K562 (cell line): ENCODE measurements at regions not wholly inside any gene's neighbourhood (a gene's known extent, or its start where the extent isn't known, plus 50 kb on each side); places are given as distances from the start of the nearest gene placed in this dataset.

Experiments used
- ATAC-seq: fragments of 200-7000 bp; cut with Tn5 transposase; 3 replicates; pipeline ENCODE4 v1.9.1; 2020; ENCODE audit warnings: moderate library complexity
- BruUV-seq: library from RNA; stranded (reverse); fragments of 400-500 nt; replicated peaks from 2 replicates; lab custom pipeline; 2021; lab: Mats Ljungman, UMichigan
- CTCF ChIA-PET: fragments of 300-600 bp; formaldehyde crosslinking; extraction: SDS; loops from one replicate; lab custom pipeline; 2021; ENCODE audit warnings: low intra/inter-chr PET ratio; lab: Yijun Ruan, JAX
- POLR2A ChIA-PET: fragments of 300-600, 350-650 bp; sonication (Branson Sonifier 250); formaldehyde crosslinking; extraction: SDS; loops from one replicate; lab custom pipeline; 2021; ENCODE audit warnings: antibody characterized with exemption, inconsistent platforms; lab: Yijun Ruan, JAX
- DNase-seq, 4 experiments: peaks; one replicate each; pipeline versions ENCODE4 v3.0.0 to v3.0.0-alpha.2; 2011 to 2018; ENCODE audit warnings: low spot score in 3 of 4, mixed read lengths in 3 of 4; ENCODE audit errors: extremely low read depth in 1 of 4
- FAIRE-seq: peaks from 2 replicates; lab custom pipeline; 2011; peaks lifted over from hg19 to GRCh38; lab: Jason Lieb, UNC
- H2AFZ ChIP-seq: 2 replicates; pipeline ENCODE4 v1.6.0; 2011; ENCODE audit warnings: low read depth, low read length, control low read depth, inconsistent platforms
- H3K27ac ChIP-seq: fragments of 200-600 bp; 3 replicates; pipeline ENCODE4 v1.8.0; 2011; ENCODE audit warnings: low read depth, mild to moderate bottlenecking, control low read depth, inconsistent platforms, low read length, moderate library complexity, mixed read lengths; ENCODE audit errors: extremely low read depth
- H3K27me3 ChIP-seq, 2 experiments: fragments of 300-600 bp in 1 of 2; 2 replicates in 1 of 2; 3 replicates in 1 of 2; pipeline versions ENCODE4 v1.6.0 to v1.8.0; 2011; ENCODE audit warnings: inconsistent platforms in 2 of 2, low read length in 2 of 2, mild to moderate bottlenecking in 1 of 2, mixed read lengths in 1 of 2, moderate library complexity in 1 of 2; ENCODE audit not compliant: control insufficient read depth in 2 of 2, insufficient read depth in 2 of 2
- H3K36me3 ChIP-seq: fragments of 300-600 bp; 3 replicates; pipeline ENCODE4 v1.8.0; 2011; ENCODE audit warnings: mild to moderate bottlenecking, low read length, inconsistent platforms; ENCODE audit not compliant: control insufficient read depth, insufficient read depth
- H3K4me1 ChIP-seq, 2 experiments: fragments of 200-600 bp in 1 of 2; replicated peaks in 1 of 2; 2 replicates in 1 of 2; 3 replicates in 1 of 2; pipeline versions ENCODE4 v1.5.1 to v1.8.0; 2011; ENCODE audit warnings: inconsistent platforms in 2 of 2, low read length in 2 of 2, mild to moderate bottlenecking in 1 of 2, mixed read lengths in 1 of 2, moderate library complexity in 1 of 2; ENCODE audit not compliant: control insufficient read depth in 2 of 2, insufficient read depth in 2 of 2
- H3K4me2 ChIP-seq: 2 replicates; pipeline ENCODE4 v1.6.1; 2011; ENCODE audit warnings: low read length, control low read depth, inconsistent platforms, mixed read lengths; ENCODE audit not compliant: insufficient read depth
- H3K4me3 ChIP-seq: fragments of 200-600 bp; sonication (generic), shearing (Covaris generic); 2 replicates; pipeline ENCODE4 v1.5.1; 2016; ENCODE audit warnings: control low read depth, inconsistent platforms
- H3K79me2 ChIP-seq: fragments of 200-600 bp; 3 replicates; pipeline ENCODE4 v1.8.0; 2011; ENCODE audit warnings: low read length, inconsistent platforms; ENCODE audit not compliant: control insufficient read depth, insufficient read depth
- H3K9ac ChIP-seq, 2 experiments: 2 replicates each; pipeline versions ENCODE4 v1.6.0 to v1.6.1; 2011; ENCODE audit warnings: low read depth in 2 of 2, low read length in 2 of 2, control low read depth in 1 of 2, inconsistent platforms in 1 of 2, mild to moderate bottlenecking in 1 of 2, mixed read lengths in 1 of 2; ENCODE audit not compliant: insufficient read depth in 1 of 2
- H3K9me1 ChIP-seq: one replicate; pipeline ENCODE4 v1.6.0; 2011; ENCODE audit warnings: inconsistent platforms, mild to moderate bottlenecking, low read length, moderate library complexity; ENCODE audit not compliant: control insufficient read depth, insufficient read depth
- H3K9me3 ChIP-seq: replicated peaks from 2 replicates; pipeline ENCODE4 v1.5.1; 2011; ENCODE audit warnings: low read depth, low read length, inconsistent platforms; ENCODE audit not compliant: control insufficient read depth, insufficient read depth
- H4K20me1 ChIP-seq: replicated peaks from 2 replicates; pipeline ENCODE4 v1.6.1; 2011; ENCODE audit warnings: low read length, inconsistent platforms, mixed read lengths; ENCODE audit not compliant: control insufficient read depth, insufficient read depth
- EHMT2 ChIP-seq: fragments of 450-650 bp; IDR thresholded peaks from 2 replicates; pipeline ENCODE4 v1.6.1; 2018; ENCODE audit warnings: antibody characterized with exemption
- HDAC1 ChIP-seq, 2 experiments: fragments of 450-650 bp; IDR thresholded peaks; 2 replicates each; pipeline ENCODE4 v1.6.1; 2016 to 2017; ENCODE audit warnings: inconsistent platforms in 1 of 2, mild to moderate bottlenecking in 1 of 2, moderate library complexity in 1 of 2
- KDM4B ChIP-seq, 2 experiments: fragments of 450-650 bp in 1 of 2; sonication (generic) in 1 of 2; IDR thresholded peaks; 2 replicates each; pipeline ENCODE4 v1.6.1; 2016 to 2017; ENCODE audit warnings: borderline replicate concordance in 2 of 2, antibody characterized with exemption in 1 of 2, low read depth in 1 of 2, mild to moderate bottlenecking in 1 of 2
- PRPF4 ChIP-seq: fragments of 200-400 bp; formaldehyde crosslinking; IDR thresholded peaks from one replicate; pipeline ENCODE4 v1.6.1; 2017; ENCODE audit warnings: low read length, low read depth, mild to moderate bottlenecking; ENCODE audit not compliant: insufficient read depth, poor library complexity, severe bottlenecking
- SREBF1 ChIP-seq: fragments of 150-350 bp; IDR thresholded peaks from 2 replicates; pipeline ENCODE4 v1.6.1; 2014; ENCODE audit warnings: antibody characterized with exemption, low read depth, low read length, borderline replicate concordance
- XRCC4 ChIP-seq: IDR thresholded peaks from one replicate; pipeline ENCODE4 v1.6.1; 2011; ENCODE audit not compliant: insufficient read depth, insufficient read length; ENCODE audit errors: extremely low read depth
- ZFX ChIP-seq: sonication (generic); formaldehyde crosslinking; IDR thresholded peaks from 2 replicates; pipeline ENCODE4 v1.8.0; 2022; ENCODE audit warnings: mild to moderate bottlenecking, missing genetic modification reagents, moderate library complexity
- ZNF197 ChIP-seq: fragments of 200-800 bp; sonication (Bioruptor generic); IDR thresholded peaks from 2 replicates; pipeline ENCODE4 v1.6.1; 2016; ENCODE audit warnings: low read depth, missing genetic modification characterization, missing compliant biosample characterization
- ZNF316 ChIP-seq: fragments of 450-650 bp; IDR thresholded peaks from 2 replicates; pipeline ENCODE4 v1.6.1; 2016
- ZNF384 ChIP-seq: IDR thresholded peaks from 2 replicates; pipeline ENCODE4 v1.6.1; 2012; ENCODE audit warnings: low read depth, low read length, improper control_type of control experiment
- WGBS: fragments of 100-300 bp; shearing (Covaris generic); methylation state at CpG from one replicate; pipeline ENCODE4 v1.1.6; 2016; ENCODE audit warnings: low coverage, mixed read lengths; ENCODE audit not compliant: insufficient coverage; ENCODE audit errors: missing lambda C conversion rate; 5-methylcytosine and 5-hydroxymethylcytosine counted together
- in situ Hi-C: fragments of 300-500 bp; cut with MboI; formaldehyde crosslinking; loops from 4 replicates; pipeline ENCODE4 v1.15.0; 2018; ENCODE audit warnings: inconsistent platforms, mixed read lengths
- intact Hi-C: fragments of 100-400 bp; cut with micrococcal nuclease; formaldehyde crosslinking; loops from 2 replicates; pipeline ENCODE4 v1.14.2; 2022
- TF ChIP-seq, protein P1 (sequence below): fragments of 150-350 bp; conservative IDR thresholded peaks from 2 replicates; pipeline ENCODE4 v1.6.1; 2014; ENCODE audit warnings: low read length
- TF ChIP-seq, protein P2 (sequence below): sonication (generic); formaldehyde crosslinking; IDR thresholded peaks from 2 replicates; pipeline ENCODE4 v1.8.0; 2022; ENCODE audit warnings: mild to moderate bottlenecking, missing genetic modification reagents
- TF ChIP-seq, protein P3 (sequence below): IDR thresholded peaks from 2 replicates; pipeline ENCODE4 v1.6.1; 2012; ENCODE audit warnings: low read depth, low read length, improper control_type of control experiment, borderline replicate concordance

DNA sequence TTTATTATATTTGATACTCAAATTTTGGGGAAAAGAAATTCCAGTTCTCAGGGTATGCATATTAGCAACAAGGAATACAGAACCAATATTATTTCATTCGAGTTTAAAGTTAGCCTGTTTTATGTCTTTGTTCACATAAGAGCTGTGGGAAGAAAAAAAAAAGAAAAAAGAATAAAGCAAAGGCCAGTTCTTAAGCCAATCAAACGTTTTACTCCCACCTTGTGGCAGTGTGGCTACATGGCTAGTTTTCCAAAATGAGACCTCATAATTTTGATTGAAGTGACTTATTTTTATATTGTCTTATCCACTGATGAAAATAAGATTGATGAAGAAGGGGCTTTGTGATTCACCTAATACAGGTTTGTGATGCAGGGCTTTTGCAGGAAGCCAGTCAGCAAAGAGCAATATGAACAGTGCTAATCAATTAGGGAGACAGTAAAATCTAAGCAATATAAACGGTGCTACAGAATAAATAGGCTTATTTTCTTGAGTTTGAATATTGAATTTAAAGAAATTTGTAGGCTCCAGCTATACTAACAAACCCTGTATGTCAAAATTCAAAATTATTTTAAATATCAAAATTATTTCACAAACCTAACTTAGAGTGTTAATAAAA is 624.1 kb upstream of the FOXG1 start:
- Histone ChIP-seq H3K4me1 (no peaks in the 10 kb centered on the region), H3K9ac (no peak overlapping the region), H3K9me1 (no peaks in the 10 kb centered on the region), H3K9me3 (no peaks in the 10 kb centered on the region), H3K79me2 (no peaks in the 10 kb centered on the region), H3K27ac (no peak overlapping the region), H3K4me2 (no peak overlapping the region), H3K36me3 (no peaks in the 10 kb centered on the region), H3K4me3 (no peak overlapping the region), H2AFZ (no peak overlapping the region), H3K27me3 (no peaks in the 10 kb centered on the region), H4K20me1 (no peaks in the 10 kb centered on the region)
- TF ChIP-seq ZFX (CRISPR knock-in tag) (no peak), SREBF1 (no peak), KDM4B (IDR thresholded peaks at IDR 0.05; ENCODE audit: borderline replicate concordance in 2 of 2, low read depth in 1 of 2) (no peak), PRPF4 (no peak), EHMT2 (no peak), ZNF316 (no peak), HDAC1 (IDR thresholded peaks at IDR 0.05) (no peak), XRCC4 (no peak), ZNF384 (no peak), ZNF197 (CRISPR knock-in tag) (no peak)
- TF ChIP-seq, protein P1, sequence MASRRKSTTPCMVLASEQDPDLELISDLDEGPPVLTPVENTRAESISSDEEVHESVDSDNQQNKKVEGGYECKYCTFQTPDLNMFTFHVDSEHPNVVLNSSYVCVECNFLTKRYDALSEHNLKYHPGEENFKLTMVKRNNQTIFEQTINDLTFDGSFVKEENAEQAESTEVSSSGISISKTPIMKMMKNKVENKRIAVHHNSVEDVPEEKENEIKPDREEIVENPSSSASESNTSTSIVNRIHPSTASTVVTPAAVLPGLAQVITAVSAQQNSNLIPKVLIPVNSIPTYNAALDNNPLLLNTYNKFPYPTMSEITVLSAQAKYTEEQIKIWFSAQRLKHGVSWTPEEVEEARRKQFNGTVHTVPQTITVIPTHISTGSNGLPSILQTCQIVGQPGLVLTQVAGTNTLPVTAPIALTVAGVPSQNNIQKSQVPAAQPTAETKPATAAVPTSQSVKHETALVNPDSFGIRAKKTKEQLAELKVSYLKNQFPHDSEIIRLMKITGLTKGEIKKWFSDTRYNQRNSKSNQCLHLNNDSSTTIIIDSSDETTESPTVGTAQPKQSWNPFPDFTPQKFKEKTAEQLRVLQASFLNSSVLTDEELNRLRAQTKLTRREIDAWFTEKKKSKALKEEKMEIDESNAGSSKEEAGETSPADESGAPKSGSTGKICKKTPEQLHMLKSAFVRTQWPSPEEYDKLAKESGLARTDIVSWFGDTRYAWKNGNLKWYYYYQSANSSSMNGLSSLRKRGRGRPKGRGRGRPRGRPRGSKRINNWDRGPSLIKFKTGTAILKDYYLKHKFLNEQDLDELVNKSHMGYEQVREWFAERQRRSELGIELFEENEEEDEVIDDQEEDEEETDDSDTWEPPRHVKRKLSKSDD: no peak
- TF ChIP-seq, protein P2, sequence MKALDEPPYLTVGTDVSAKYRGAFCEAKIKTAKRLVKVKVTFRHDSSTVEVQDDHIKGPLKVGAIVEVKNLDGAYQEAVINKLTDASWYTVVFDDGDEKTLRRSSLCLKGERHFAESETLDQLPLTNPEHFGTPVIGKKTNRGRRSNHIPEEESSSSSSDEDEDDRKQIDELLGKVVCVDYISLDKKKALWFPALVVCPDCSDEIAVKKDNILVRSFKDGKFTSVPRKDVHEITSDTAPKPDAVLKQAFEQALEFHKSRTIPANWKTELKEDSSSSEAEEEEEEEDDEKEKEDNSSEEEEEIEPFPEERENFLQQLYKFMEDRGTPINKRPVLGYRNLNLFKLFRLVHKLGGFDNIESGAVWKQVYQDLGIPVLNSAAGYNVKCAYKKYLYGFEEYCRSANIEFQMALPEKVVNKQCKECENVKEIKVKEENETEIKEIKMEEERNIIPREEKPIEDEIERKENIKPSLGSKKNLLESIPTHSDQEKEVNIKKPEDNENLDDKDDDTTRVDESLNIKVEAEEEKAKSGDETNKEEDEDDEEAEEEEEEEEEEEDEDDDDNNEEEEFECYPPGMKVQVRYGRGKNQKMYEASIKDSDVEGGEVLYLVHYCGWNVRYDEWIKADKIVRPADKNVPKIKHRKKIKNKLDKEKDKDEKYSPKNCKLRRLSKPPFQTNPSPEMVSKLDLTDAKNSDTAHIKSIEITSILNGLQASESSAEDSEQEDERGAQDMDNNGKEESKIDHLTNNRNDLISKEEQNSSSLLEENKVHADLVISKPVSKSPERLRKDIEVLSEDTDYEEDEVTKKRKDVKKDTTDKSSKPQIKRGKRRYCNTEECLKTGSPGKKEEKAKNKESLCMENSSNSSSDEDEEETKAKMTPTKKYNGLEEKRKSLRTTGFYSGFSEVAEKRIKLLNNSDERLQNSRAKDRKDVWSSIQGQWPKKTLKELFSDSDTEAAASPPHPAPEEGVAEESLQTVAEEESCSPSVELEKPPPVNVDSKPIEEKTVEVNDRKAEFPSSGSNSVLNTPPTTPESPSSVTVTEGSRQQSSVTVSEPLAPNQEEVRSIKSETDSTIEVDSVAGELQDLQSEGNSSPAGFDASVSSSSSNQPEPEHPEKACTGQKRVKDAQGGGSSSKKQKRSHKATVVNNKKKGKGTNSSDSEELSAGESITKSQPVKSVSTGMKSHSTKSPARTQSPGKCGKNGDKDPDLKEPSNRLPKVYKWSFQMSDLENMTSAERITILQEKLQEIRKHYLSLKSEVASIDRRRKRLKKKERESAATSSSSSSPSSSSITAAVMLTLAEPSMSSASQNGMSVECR (CRISPR knock-in tag): no peak
- TF ChIP-seq, protein P3, sequence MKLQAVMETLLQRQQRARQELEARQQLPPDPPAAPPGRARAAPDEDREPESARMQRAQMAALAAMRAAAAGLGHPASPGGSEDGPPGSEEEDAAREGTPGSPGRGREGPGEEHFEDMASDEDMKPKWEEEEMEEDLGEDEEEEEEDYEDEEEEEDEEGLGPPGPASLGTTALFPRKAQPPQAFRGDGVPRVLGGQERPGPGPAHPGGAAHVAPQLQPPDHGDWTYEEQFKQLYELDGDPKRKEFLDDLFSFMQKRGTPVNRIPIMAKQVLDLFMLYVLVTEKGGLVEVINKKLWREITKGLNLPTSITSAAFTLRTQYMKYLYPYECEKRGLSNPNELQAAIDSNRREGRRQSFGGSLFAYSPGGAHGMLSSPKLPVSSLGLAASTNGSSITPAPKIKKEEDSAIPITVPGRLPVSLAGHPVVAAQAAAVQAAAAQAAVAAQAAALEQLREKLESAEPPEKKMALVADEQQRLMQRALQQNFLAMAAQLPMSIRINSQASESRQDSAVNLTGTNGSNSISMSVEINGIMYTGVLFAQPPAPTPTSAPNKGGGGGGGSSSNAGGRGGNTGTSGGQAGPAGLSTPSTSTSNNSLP: no peak
- WGBS: 0% methylated on average over 3 of the region's 3 CpGs
- ATAC-seq (no peak), FAIRE-seq (no peak), DNase-seq (no peak)
- ChIA-PET CTCF (no interaction called here), POLR2A (no interaction called here)
- in situ Hi-C loops (no loop called here), intact Hi-C loops (no loop called here)
- BruUV-seq: no TSS peak
